HG03565 (cell line): ENCODE measurements at regions not wholly inside any gene's neighbourhood (a gene's known extent, or its start where the extent isn't known, plus 50 kb on each side); places are given as distances from the start of the nearest gene placed in this dataset.

Experiments
- ATAC-seq: cut with Tn5 transposase; IDR thresholded peaks from one replicate; pipeline ENCODE4 v1.9.1; 2021; ENCODE audit warnings: mild to moderate bottlenecking, moderate library complexity; ENCODE audit not compliant: unreplicated experiment

- ATAC-seq = no peak
Observed at GRCh38 chr16:66152181-66152580, 214.3 kb upstream of the CDH5 start.

GRCh38 chr16:66150698-66151482 lies 215.6 kb upstream of the CDH5 start:
- ATAC-seq = no peak

GRCh38 chr16:66147291-66147690 lies 219.2 kb upstream of the CDH5 start:
- ATAC-seq = no peak

- no peak for ATAC-seq
Observed at GRCh38 chr16:66146798-66147197, 219.7 kb upstream of the CDH5 start.

GRCh38 chr16:66144641-66145040 lies 221.8 kb upstream of the CDH5 start:
- ATAC-seq = no peak

GRCh38 chr16:66143415-66143814 lies 223.1 kb upstream of the CDH5 start:
- ATAC-seq = no peak

GRCh38 chr16:66141885-66142284 lies 224.6 kb upstream of the CDH5 start:
- no peak for ATAC-seq

GRCh38 chr16:66137853-66138252 lies 228.6 kb upstream of the CDH5 start:
- ATAC-seq = no peak

GRCh38 chr16:66136841-66137240 lies 229.7 kb upstream of the CDH5 start:
- no peak for ATAC-seq

- ATAC-seq = no peak
Observed at GRCh38 chr16:66135838-66136237, 230.7 kb upstream of the CDH5 start.

- no peak for ATAC-seq
Observed at GRCh38 chr16:66135421-66135831, 231.1 kb upstream of the CDH5 start.

- ATAC-seq = no peak
Observed at GRCh38 chr16:66134875-66135274, 231.6 kb upstream of the CDH5 start.

GRCh38 chr16:66133643-66134338 lies 232.7 kb upstream of the CDH5 start:
- ATAC-seq = no peak

- ATAC-seq = no peak
Observed at GRCh38 chr16:66131895-66132294, 234.6 kb upstream of the CDH5 start.

- ATAC-seq = no peak
Observed at GRCh38 chr16:66131156-66131807, 235.2 kb upstream of the CDH5 start.

- ATAC-seq = no peak
Observed at GRCh38 chr16:66130296-66130905, 236.1 kb upstream of the CDH5 start.

GRCh38 chr16:66129196-66129595 lies 237.3 kb upstream of the CDH5 start:
- no peak for ATAC-seq

- ATAC-seq = no peak
Observed at GRCh38 chr16:66128371-66128770, 238.1 kb upstream of the CDH5 start.

- no peak for ATAC-seq
Observed at GRCh38 chr16:66127459-66128370, 238.8 kb upstream of the CDH5 start.

GRCh38 chr16:66121466-66121865 lies 245.0 kb upstream of the CDH5 start:
- no peak for ATAC-seq
